HFF-Myc (cell line): ENCODE measurements at regions not wholly inside any gene's neighbourhood (a gene's known extent, or its start where the extent isn't known, plus 50 kb on each side); places are given as distances from the start of the nearest gene placed in this dataset.

ENCODE experiments used
- DNase-seq: peaks from one replicate; pipeline ENCODE4 v3.0.0-alpha.2; 2011; ENCODE audit warnings: low read depth; ENCODE audit errors: extremely low read depth
- H3K4me3 ChIP-seq: replicated peaks from 2 replicates; pipeline ENCODE4 v1.5.1; 2011; ENCODE audit warnings: low read depth, mild to moderate bottlenecking, control low read depth, low read length
- CTCF ChIP-seq: IDR thresholded peaks from 2 replicates; pipeline ENCODE4 v1.5.1; 2012; ENCODE audit warnings: mild to moderate bottlenecking, low read depth, low read length, control low read depth; ENCODE audit errors: missing control alignments

GRCh38 chr18:26764177-26764576 is 101.3 kb downstream of the AQP4 start:
- no peak overlapping the region for H3K4me3 ChIP-seq
- no peak for DNase-seq
- TF ChIP-seq CTCF: no peak

GRCh38 chr18:26763446-26764110 is 101.9 kb downstream of the AQP4 start:
- no peak for TF ChIP-seq CTCF
- DNase-seq: no peak
- no peak overlapping the region for H3K4me3 ChIP-seq

DNA sequence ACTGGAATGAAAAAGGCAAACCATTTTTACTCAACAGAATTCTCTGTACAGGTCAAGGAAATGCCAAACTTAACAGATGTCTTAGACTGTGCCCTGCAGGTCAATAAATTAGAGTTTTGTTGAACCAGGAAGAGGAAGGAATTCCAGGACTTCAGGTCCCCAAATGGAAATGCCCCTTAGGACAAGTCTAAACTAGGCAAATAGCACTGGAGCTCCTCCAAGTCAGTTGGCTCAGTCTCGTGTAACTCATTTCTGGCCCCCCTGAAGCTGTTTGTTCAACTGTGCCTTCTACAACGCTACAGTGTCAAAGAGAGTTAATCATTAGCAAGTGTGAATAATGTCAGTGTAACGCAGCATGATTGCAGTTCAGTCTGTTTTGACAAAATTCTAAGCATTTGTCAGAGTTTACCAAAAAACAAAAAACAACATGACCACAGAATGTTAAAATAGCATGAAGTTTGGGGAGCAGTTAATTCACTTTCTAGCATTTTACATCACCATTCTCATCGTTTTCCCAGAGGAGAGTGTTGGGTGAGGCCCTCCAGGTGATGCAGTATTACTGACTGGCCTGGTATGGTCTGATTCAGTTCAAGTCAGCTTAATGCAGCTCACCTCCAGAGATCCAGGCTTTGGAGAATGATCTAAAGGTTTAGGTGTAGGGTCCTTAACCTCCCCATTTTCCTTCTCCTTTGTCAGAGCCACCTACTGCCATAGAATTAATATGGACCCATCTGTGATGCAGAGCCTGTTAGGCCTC is 108.1 kb downstream of the AQP4 start:
- no peak for TF ChIP-seq CTCF
- H3K4me3 ChIP-seq: no peak overlapping the region
- no peak for DNase-seq

- H3K4me3 ChIP-seq: no peak overlapping the region
- no peak for DNase-seq
- no peak for TF ChIP-seq CTCF
These were observed 109.0 kb downstream of the AQP4 start for GRCh38 chr18:26756556-26756955.

DNA sequence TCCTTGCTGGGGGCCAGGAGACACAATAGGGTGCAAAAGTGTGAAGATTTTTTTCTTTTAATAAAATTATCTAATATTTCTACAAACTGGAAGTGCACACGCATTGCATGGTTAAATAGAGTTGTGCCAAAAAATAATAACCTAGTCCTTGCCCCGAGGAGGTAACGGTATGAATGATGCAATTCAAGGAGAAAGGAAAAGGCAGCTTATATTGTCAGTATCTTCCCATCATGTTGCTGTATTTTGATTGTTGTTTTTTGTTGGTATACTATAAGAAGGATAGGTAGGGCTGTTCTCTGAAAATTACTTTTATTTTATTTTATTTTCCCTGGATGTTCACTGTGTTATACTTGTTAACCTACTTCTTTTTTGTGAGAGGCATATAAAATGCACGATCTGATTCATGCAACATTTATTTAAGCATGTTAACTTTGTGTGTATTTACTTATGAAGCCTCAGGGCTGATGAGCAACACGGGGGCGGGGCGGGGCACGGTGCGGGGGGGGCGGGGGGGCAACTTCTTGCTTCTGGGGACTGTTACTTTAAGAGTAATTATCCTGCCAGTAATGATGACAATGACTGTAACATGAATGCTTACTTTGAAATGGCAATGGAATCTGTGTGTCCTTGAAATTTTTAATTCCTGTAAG is 118.6 kb downstream of the AQP4 start:
- no peak for TF ChIP-seq CTCF
- no peak overlapping the region for H3K4me3 ChIP-seq
- DNase-seq: no peak

- no peak for DNase-seq
- no peak for TF ChIP-seq CTCF
- H3K4me3 ChIP-seq: no peak overlapping the region
These were observed 119.1 kb downstream of the AQP4 start for GRCh38 chr18:26746398-26746797.
